ENCODE measurements at regions not wholly inside any gene's neighbourhood (a gene's known extent, or its start where the extent isn't known, plus 50 kb on each side); places are given as distances from the start of the nearest gene placed in this dataset.

GRCh38 chr2:129820908-129821307 is 158.6 kb upstream of the RAB6C start:
- TF ChIP-seq EZH2 (IDR thresholded peaks at IDR 0.05; ENCODE audit: low read length), result no peak
- no peak for TF ChIP-seq CTCF (optimal IDR thresholded peaks at IDR 0.05 in 1 of 3, IDR thresholded peaks at IDR 0.05 in 1 of 3, conservative IDR thresholded peaks at IDR 0.05 in 1 of 3; ENCODE audit: extremely low read depth in 1 of 3, insufficient read depth in 2 of 3, low read length in 3 of 3)
